HG02678 (cell line): ENCODE measurements at regions not wholly inside any gene's neighbourhood (a gene's known extent, or its start where the extent isn't known, plus 50 kb on each side); places are given as distances from the start of the nearest gene placed in this dataset.
"Not testable (repeated sequence)": the region's sequence is repeated elsewhere in the genome, so short reads cannot be mapped to it uniquely, and the experiment has no call there.

Source experiments
- ATAC-seq: cut with Tn5 transposase; IDR thresholded peaks from one replicate; pipeline ENCODE4 v1.9.1; 2021; ENCODE audit warnings: mild to moderate bottlenecking, moderate library complexity; ENCODE audit not compliant: unreplicated experiment

DNA sequence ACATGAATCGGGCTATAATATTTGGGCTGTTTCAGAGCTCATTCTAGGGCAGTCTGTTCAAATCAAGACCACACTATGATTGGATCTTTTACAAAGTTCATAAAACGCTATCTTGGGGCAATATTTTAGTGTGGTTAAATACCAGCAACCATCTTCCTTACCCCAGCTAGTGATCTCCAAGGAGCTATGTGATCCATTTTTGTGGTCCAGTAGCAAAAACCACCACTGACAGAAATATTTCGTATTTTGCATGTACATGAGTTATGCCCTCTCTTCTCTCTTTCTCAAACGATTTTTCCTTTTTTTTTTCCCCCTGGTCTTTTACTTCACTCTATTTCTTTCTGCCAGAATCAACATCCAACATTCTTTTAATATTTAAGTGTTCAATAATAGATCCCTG, 280.6 kb upstream of the KITLG start:
- ATAC-seq, result no peak

DNA sequence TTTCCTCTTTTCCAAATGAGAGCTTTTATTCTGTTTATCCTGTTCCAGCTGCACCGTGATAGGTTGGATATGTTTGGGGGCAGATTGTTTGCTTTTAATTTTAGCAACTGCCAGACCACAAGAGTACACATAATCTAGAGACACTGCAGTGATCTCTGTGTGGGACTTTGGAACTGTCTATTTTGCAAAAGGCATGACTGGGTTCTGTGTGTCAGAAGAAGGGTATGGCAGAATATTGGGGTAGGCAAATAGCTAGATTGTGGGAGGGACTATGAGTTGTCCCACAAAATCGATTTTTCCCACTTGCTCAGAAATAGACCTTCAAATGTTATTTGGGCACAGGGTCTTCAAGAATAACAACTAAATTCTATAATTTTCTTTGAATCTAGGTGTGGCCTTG, 275.9 kb upstream of the KITLG start:
- no peak for ATAC-seq

DNA sequence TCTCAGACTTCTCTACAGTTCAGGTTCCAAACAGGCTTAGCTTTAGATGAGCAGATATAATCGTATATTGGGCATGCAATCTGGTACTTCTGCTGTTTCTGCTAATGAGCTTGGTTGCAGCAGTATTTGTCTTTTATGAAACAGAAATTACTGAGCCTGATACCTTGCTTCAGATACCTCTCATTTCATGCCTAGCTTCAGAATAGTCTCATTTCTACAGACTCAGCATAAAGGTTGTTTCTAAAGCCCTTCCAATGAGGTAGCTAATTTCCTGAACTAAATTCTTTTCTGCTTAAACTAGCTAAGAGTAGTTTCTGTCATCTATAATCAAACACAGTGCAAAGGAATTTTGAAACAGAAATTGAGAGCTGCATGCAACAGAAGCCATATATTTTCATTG, 275.0 kb upstream of the KITLG start:
- ATAC-seq, result no peak

DNA sequence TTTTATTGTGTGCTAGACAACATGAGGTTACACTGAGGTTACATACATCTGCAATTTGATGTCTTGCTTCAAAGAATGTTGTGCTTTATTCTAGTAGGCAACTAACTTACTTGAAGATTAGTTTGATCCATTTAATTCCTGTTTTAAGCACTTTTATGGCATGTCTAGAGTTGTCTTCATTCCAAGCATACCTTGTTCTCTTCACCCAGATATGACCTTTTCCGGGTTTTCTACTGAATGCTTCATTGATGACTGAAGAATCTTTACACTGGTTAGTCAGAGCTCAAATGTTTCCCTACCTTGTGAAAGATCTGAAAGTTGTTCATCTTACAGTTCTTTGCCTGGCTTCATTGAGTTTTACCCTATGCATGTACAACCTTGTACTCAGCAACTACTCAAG, 274.0 kb upstream of the KITLG start:
- no peak for ATAC-seq

DNA sequence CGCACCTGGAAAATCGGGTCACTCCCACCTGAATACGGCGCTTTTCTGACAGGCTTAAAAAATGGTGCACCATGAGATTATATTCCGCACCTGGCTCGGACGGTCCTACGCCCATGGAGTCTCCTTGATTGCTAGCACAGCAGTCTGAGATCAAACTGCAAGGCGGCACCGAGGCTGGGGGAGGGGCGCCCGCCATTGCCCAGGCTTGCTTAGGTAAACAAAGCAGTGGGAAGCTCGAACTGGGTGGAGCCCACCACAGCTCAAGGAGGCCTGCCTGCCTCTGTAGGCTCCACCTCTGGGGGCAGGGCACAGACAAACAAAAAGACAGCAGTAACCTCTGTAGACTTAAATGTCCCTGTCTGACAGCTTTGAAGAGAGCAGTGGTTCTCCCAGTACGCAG, 267.0 kb upstream of the KITLG start:
- not testable (repeated sequence) for ATAC-seq

DNA sequence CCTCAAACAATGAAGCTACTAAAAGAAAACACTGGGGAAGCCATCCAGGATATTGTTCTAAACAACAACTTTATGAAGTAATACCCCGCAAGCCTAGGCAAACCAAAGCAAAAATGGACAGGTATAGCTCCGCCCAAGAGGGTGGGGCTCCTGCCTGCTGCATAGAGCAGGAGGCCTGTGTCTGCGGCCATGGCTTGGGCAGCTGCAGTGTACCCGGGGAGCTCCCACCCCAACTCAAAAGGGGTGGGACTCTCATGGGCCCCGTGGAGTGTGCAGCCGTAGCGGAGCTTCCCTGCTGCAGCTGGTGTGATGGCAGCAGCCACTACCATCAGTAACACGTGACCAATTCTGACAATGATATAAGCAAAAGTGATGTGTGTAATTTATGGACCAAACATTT, 264.2 kb upstream of the KITLG start:
- ATAC-seq, result no peak

DNA sequence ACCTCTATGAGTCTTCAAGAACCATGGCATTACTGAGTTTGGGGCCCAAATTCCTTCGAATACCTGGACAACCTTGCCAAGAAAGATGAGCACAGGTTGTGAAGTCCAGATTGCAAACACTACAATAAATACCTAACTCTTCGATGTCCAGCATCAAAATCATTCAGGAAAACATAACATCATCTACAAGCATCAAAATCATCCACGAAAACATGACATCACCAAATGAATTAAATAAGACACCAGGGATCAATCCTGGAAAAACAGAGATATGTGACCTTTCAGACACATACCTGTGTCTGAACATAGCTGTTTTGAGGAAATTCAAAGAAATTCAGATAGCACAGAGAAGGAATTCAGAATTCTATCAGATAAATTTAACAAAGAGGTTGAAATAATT, 262.0 kb upstream of the KITLG start:
- ATAC-seq, result no peak

DNA sequence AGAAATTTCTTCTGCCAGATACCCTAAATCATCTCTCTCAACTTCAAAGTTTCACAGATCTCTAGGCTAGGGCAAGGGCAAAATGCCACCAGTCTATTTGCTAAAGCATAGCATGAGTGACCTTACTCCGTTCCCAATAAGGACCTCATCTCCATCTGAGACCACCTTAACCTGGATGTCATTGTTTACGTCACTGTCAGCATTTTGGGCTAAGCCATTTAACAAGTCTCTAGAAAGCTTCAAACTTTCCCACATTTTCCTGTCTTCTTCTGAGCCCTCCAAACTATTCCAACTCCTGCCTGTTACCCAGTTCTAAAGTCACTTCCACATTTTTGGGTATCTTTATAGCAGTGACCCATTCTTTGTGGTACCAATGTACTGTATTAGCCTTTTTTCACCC, 259.2 kb upstream of the KITLG start:
- ATAC-seq, result no peak

DNA sequence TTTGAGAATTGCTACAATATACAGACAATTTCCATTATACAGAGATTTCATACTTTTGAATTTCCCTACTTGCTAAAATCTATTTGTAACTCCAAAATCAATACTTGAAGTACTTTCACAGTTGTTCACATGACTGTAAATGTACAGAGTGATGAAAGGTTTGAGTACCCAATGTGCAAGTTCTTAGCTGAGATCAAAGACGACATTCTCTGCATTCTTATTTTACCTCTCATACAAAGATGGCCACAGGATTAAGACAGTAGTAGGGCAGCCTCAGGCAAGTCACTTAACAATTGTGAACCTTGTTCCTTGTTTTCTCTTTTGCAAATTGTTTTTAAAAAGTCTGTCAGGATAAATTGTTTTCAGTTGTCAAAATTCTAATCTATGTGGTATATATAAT, 255.9 kb upstream of the KITLG start:
- ATAC-seq, result no peak

DNA sequence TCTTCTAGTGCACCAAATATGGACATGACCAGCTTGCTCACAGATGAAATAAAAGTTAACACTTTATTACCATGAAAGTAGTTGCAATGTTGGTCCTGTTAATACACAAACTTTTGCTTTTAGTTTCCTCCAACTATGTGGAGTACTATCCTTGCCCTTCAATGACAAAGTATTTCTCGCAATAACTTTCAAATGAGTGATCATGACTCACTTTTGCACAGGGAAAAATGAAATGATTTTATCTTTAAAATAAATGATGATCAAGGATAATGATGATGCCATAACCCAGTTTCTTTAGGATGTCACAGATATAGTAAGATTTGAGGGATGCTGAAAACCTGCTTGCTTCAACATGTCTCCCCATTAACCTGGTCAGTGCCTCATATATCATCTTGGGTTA, 254.0 kb upstream of the KITLG start:
- no peak for ATAC-seq

DNA sequence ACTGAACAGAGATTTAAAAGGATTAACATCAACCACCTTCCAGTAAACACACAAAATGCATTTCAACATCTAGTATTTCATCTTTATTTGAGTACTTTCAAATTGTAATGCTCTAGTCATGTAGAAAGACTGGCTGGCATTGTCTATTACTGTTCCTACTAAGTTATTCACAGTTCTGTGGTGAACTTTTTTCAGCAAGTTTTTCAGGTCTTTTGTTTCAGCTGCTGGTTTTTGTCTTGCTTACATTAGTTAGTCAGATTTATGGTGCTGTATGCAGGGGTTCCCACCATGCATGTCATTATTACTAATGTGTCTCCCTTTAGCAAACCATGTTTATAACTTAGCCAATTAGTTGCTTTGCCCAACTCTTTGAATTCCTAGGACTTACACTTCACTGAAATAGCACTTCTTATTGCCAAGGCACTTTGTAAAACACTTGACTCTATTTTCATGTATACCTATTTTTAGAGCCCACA, 253.4 kb upstream of the KITLG start:
- ATAC-seq, result no peak

DNA sequence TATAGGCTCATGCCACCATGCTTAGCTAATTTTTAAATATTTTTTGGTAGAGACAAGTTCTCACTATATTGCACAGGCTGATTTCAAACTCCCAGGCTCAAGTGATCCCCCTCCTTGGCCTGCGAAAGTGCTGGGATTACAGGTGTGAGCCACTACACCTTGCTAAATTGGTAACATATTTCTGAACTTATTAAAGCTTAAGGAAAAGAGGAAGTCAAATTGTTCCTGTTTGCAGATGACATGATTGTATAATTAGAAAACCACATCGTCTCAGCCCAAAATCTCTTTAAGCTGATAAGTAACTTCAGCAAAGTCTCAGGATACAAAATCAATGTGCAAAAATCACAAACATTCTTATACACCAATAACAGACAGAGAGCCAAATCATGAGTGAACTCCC, 248.3 kb upstream of the KITLG start:
- ATAC-seq, result not testable (repeated sequence)

DNA sequence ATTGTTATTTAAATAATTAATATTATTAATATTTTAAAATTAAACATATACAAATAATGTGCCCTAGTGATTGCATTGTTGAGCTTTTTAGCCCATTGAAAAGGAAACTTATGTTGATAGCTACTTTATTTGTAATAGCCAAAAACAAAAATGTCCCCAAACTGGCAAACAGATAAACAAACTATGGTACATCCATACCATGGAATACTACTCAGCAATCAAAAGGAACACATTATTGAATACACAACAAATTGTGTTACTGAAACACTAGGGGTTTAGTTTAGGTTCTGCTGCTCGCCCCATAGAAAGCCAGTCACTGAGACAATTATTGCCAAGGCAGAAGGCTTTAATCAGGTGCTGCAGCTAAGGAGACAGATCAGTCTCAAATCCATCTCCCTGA, 239.7 kb upstream of the KITLG start:
- ATAC-seq, result no peak

DNA sequence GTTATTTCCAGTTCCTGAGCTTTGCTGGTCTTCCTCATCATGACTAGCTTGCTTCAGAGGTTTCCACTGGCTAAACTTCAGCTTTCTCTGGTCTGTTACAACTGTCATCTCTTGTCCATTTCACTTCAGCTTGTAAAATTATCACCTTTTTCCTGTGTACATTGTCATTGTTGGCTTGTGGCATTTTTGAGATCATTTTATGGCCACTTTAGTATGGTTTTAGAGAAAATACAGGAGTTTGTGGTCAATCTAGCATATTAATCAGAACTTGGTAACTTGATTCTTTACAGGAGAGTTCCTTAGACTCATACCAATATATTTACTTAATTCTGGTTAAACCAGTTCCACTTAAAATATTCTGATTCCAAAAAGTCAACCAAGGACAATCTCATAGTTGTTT, 235.9 kb upstream of the KITLG start:
- ATAC-seq, result no peak

DNA sequence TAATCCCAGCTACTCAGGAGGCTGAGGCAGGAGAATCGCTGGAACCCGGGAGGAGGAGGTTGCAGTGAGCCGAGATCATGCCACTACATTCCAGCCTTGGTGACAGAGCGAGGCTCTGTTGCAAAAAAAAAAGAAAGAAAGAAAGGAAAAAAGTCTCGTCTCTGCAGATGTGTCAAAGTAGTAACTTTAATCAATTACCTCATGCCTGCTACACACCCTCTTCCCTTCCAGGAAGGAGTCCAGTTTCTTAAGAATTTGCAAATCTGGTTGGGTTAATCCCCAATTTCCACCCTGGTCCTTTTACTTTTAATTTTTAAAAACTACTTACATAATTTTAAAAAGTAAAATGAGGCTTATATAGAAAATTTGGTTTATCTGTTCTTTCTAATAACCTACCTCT, 234.5 kb upstream of the KITLG start:
- ATAC-seq, result no peak

DNA sequence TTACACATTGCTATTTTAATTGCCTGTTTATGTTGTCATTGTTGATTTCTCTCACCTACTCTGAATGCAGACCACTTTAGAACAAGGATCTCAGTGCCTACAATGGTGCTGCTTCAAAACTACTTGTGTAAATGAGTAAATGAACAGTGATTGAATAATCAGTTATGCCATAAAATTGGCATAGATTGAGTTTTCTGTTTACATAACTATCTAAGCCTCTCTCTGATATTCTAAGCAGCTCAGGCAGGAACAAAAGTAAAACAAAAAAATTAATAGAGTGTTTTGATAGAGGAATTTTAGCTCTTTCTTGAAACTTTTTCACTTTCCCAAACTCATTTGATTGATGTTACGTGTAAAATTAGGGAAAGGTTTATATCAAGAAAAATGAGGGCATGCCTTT, 232.3 kb upstream of the KITLG start:
- no peak for ATAC-seq

DNA sequence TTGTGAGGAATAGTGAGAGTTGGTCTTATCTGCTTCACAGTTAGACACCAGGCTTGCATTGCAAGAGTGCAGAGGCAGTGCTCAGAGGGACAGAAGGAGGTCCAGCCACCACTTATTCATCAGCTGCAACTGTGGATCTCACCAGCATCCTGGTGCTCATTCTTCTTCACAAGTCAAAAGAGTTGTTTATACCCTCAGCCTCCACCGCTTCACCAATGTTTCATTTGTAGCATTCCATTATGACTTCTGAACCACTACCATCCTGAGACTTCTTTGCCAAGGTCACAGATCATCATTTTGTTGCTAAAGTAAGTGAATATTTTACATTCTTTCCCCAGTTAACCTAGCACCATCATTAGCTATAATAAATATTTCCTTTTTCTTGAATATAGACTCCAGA, 230.5 kb upstream of the KITLG start:
- ATAC-seq, result no peak

DNA sequence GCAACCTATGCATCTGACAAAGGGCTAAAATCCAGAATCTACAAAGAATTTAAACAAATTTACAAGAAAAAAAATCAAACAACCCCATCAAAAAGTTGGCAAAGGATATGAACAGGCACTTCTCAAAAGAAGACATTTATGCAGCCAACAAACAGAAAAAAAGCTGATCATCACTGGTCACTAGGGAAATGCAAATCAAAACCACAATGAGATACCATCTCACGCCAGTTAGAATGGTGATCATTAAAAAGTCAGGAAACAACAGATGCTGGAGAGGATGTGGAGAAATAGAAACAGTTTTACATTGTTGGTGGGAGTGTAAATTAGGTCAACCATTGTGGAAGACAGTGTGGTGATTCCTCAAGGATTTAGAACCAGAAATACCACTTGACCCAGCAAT, 229.6 kb upstream of the KITLG start:
- ATAC-seq, result not testable (repeated sequence)

DNA sequence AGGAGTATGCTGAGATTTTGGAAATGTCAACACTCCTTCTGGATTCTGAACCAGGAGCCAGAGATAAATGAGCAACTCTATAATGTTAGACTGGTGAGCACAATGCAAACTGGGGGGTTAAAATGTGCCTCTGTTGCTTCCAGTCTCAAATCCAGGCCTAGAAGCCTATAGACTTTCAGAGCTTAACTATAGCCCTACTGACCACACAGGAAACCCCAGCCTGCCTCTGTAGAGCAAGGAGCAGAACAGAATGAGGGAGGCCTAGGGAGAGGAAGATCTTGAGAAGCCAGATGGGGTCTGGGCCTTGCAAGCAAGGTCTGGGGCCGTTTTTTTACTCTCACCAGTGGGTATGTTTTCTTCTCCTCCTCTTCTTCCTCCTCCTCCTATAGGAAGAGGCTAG, 225.4 kb upstream of the KITLG start:
- no peak for ATAC-seq

DNA sequence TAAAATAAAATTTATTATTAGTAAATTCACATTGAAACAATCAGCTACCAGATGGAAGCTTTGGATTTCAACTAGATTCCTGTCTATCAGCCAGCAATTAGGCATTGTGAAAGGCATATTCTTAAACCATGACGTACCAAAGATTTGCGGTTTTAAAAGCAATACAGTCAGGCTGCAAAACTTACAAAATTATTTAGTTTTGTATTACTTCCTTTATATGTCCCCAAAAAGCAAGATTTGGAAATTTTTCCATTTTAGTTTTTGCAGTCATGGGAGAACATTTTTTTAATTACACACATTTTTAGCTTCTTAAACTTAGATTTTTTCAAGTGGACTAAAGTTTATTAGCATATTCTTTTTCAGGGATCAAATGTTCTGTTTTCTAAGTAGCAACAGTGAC, 225.0 kb upstream of the KITLG start:
- ATAC-seq, result no peak

DNA sequence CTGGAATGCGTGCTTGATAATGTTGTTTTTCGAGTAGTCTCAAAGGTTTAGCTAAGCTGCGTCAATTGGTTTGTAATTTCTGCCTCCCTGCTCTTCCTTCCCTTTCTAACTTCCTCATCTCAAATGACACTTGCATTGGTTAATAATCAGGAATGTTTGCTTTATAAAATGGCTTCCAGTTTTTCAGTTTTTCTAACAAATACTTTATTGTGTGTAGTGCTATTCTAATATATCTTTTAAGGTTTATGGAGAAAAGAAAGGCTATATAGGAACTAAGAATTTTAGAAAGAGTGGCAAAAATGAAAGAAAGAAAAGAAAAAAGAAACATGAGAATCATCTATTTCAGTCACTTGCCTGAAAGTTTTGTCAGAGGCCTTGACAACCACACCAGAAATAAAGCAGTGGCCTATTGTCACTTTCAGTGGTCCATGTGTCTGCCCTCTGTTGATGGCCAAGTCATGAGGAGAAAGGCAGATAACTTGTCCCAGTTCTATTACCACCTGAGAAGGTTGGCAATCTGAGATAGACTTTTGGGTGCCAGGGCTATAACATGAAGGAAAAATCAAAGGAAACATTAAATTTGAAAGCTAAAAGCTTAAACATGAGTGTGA, 221.9 kb upstream of the KITLG start:
- no peak for ATAC-seq

DNA sequence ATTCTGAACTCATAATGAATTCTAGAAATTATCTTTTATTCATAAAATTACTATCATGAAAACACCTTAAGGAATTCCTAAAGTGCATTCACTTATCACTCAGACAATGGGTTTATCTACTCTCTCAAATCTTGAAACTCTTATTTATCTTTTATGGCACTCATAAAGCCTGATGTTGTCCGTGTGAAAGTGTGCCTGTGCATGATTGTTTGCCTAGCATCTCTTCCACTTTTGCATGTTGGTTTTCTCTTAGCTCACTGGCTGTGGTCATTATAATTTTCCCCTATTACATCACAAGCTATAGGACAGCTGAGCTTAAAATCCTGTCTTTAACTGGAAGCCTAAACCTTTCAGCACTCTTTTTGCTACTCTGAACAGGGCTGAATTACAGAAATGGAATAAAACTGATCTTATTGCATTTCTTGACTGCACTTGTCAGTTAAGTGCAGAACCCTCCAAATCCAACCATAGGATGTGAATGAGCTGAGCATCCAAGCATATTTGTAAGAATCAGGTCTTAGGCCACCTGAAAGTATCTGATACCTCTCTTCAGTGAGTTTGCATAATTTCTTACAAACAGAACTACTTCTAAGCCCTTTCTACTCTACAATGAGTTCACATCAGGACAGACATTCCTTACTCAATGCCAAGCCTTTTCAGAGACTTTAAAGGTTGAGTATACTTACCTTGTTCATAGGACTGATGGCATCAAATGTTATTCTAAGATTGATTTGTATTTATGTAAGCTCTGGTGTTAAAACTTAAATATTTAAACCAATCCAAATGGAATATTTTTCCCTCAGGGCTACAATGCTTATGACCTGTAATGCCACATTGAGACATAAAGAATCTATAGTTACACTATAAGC, 221.2 kb upstream of the KITLG start:
- no peak for ATAC-seq

DNA sequence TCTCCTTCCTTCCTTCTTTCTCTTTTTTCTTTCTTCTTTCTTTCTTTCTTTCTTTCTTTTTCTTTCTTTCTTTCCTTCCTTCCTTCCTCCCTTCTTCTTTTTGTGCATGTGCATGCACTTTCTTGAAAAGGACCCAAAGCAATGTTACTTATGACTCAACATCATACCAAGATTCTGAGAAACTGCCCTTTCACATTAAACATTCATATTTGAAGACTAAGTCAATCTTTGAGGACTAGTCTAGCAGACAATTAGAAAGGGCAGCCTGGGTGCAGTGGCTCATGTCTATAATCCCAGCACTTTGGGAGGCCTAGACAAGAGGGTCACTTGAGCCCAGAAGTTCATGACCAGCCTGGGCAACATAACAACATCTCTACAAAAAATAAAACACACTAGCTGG, 212.8 kb upstream of the KITLG start:
- ATAC-seq, result no peak
